HepG2 (cell line): ENCODE measurements at regions not wholly inside any gene's neighbourhood (a gene's known extent, or its start where the extent isn't known, plus 50 kb on each side); places are given as distances from the start of the nearest gene placed in this dataset.

Experiments used
- AFF4 ChIP-seq: sonication (generic); formaldehyde crosslinking; IDR thresholded peaks from 2 replicates; pipeline ENCODE4 v1.4.0; 2020; ENCODE audit warnings: missing genetic modification reagents
- AGO1 ChIP-seq: fragments of 200-400 bp; formaldehyde crosslinking; IDR thresholded peaks from 2 replicates; pipeline ENCODE4 v1.6.1; 2017; ENCODE audit warnings: mild to moderate bottlenecking, low read depth, low read length, moderate library complexity; ENCODE audit not compliant: poor library complexity, severe bottlenecking
- ATF1 ChIP-seq: IDR thresholded peaks from 2 replicates; pipeline ENCODE4 v1.6.1; 2016; ENCODE audit warnings: mild to moderate bottlenecking, control low read depth
- ATM ChIP-seq: fragments of 450-650 bp; IDR thresholded peaks from 2 replicates; pipeline ENCODE4 v1.7.1; 2017; ENCODE audit warnings: mild to moderate bottlenecking, borderline replicate concordance
- CEBPZ ChIP-seq: IDR thresholded peaks from 2 replicates; pipeline ENCODE4 v1.6.1; 2012; ENCODE audit warnings: low read length, improper control_type of control experiment
- CREM ChIP-seq, 2 experiments: sonication (generic) in 1 of 2; formaldehyde crosslinking in 1 of 2; IDR thresholded peaks; 2 replicates each; pipeline versions ENCODE4 v1.4.0 to v1.6.1; 2016 to 2020; ENCODE audit warnings: antibody characterized with exemption in 1 of 2, mild to moderate bottlenecking in 1 of 2, missing genetic modification reagents in 1 of 2
- DNMT1 ChIP-seq: sonication (generic); formaldehyde crosslinking; IDR thresholded peaks from 2 replicates; pipeline ENCODE4 v1.5.1; 2020; ENCODE audit warnings: mild to moderate bottlenecking, missing genetic modification reagents
- EHMT2 ChIP-seq: fragments of 200-600 bp; sonication (generic); IDR thresholded peaks from 2 replicates; pipeline ENCODE4 v1.7.0; 2017; ENCODE audit warnings: antibody characterized with exemption, low read depth, low read length, borderline replicate concordance
- FOSL1 ChIP-seq: sonication (generic); formaldehyde crosslinking; IDR thresholded peaks from 2 replicates; pipeline ENCODE4 v1.9.0; 2021; ENCODE audit warnings: missing genetic modification reagents, borderline replicate concordance
- FOXK2 ChIP-seq: fragments of 450-650 bp; IDR thresholded peaks from 2 replicates; pipeline ENCODE4 v1.6.1; 2016
- HINFP ChIP-seq: sonication (generic); formaldehyde crosslinking; IDR thresholded peaks from 2 replicates; pipeline ENCODE4 v1.4.0; 2020; ENCODE audit warnings: low read depth, mild to moderate bottlenecking, missing genetic modification reagents
- HOXA3 ChIP-seq: sonication (generic); formaldehyde crosslinking; IDR thresholded peaks from 2 replicates; pipeline ENCODE4 v1.5.0; 2020; ENCODE audit warnings: missing genetic modification reagents
- HOXA7 ChIP-seq: sonication (generic); formaldehyde crosslinking; IDR thresholded peaks from 2 replicates; pipeline ENCODE4 v1.8.1; 2022; ENCODE audit warnings: mild to moderate bottlenecking, missing genetic modification reagents, moderate library complexity
- NFIC ChIP-seq: IDR thresholded peaks from 2 replicates; pipeline ENCODE4 v1.6.1; 2012; ENCODE audit warnings: mild to moderate bottlenecking, low read length, inconsistent platforms
- ONECUT2 ChIP-seq: sonication (generic); formaldehyde crosslinking; IDR thresholded peaks from 2 replicates; pipeline ENCODE4 v1.4.0; 2020; ENCODE audit warnings: missing genetic modification reagents
- SMARCE1 ChIP-seq: fragments of 450-650 bp; IDR thresholded peaks from 2 replicates; pipeline ENCODE4 v1.6.1; 2017; ENCODE audit warnings: borderline replicate concordance
- SMYD3 ChIP-seq: sonication (generic); formaldehyde crosslinking; IDR thresholded peaks from 2 replicates; pipeline ENCODE4 v1.8.1; 2023; ENCODE audit warnings: mild to moderate bottlenecking, missing genetic modification reagents
- TRAFD1 ChIP-seq: sonication (generic); formaldehyde crosslinking; IDR thresholded peaks from 2 replicates; pipeline ENCODE4 v1.5.1; 2020; ENCODE audit warnings: missing genetic modification reagents, mild to moderate bottlenecking, borderline replicate concordance
- ZNF256 ChIP-seq: sonication (generic); formaldehyde crosslinking; conservative IDR thresholded peaks from 2 replicates; pipeline ENCODE4 v1.4.0; 2020; ENCODE audit warnings: missing genetic modification reagents
- ZNF549 ChIP-seq: sonication (generic); formaldehyde crosslinking; IDR thresholded peaks from 2 replicates; pipeline ENCODE4 v1.5.0; 2020; ENCODE audit warnings: missing genetic modification reagents
- ZNF589 ChIP-seq: sonication (generic); formaldehyde crosslinking; conservative IDR thresholded peaks from 2 replicates; pipeline ENCODE4 v1.8.0; 2022; ENCODE audit warnings: mild to moderate bottlenecking, moderate library complexity, missing genetic modification reagents

GRCh38 chr2:2573658-2574293 is 242.7 kb upstream of the MYT1L start (continued):
- no peak for TF ChIP-seq AFF4
- no peak for TF ChIP-seq SMARCE1
- TF ChIP-seq NFIC, result no peak
- TF ChIP-seq ATM, result 0 out of 2 replicates have a peak, but pooled peaks have one; percentile 38
- no peak for TF ChIP-seq CEBPZ
- peak; percentile 57; the same call in 1 of the 2 replicates for TF ChIP-seq CREM (IDR thresholded peaks at IDR 0.05)
- TF ChIP-seq CREM (CRISPR knock-in tag; IDR thresholded peaks at IDR 0.05), result no peak
- no peak for TF ChIP-seq ZNF549 (CRISPR knock-in tag)
- TF ChIP-seq HINFP, result no peak
- no peak for TF ChIP-seq ONECUT2
- TF ChIP-seq SMYD3 (CRISPR knock-in tag), result no peak
- no peak for TF ChIP-seq EHMT2
- 0 out of 2 replicates have a peak, but pooled peaks have one; percentile 47 for TF ChIP-seq DNMT1
- peak; percentile 89 for TF ChIP-seq HOXA3
- 0 out of 2 replicates have a peak, but pooled peaks have one; percentile 49 for TF ChIP-seq ATF1
- TF ChIP-seq FOXK2, result 0 out of 2 replicates have a peak, but pooled peaks have one; percentile 6
- TF ChIP-seq AGO1, result no peak
- no peak for TF ChIP-seq FOSL1 (CRISPR knock-in tag)
- TF ChIP-seq TRAFD1 (CRISPR knock-in tag), result no peak
- TF ChIP-seq ZNF256, result no peak
- TF ChIP-seq ZNF589 (CRISPR knock-in tag), result 0 out of 2 replicates have a peak, but pooled peaks have one; percentile 56
- no peak for TF ChIP-seq HOXA7 (CRISPR knock-in tag)
